ENCODE measurements at regions not wholly inside any gene's neighbourhood (a gene's known extent, or its start where the extent isn't known, plus 50 kb on each side); places are given as distances from the start of the nearest gene placed in this dataset.
A peak's percentile ranks its signal among the peaks of the same experiment; 100 is the strongest.

DNA sequence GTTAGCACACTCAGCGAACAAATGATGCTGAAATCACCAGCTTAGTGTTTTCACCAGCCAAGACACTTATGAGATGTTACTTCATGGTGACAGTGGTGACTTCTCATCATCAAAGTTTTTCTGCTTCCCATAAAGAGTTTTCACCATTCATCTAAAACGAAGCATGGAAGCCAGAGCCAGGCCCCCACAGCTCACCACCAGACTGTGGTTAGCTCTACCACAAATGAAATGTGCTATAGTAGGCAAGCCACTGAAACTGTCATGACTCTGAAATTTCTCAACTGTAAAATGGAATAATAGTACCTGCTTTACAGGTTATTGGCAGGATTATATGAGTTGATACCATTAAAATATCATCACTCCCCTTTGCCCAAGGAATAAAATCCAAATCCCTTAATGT, 56.4 kb upstream of the HHIP start:
- Histone ChIP-seq H3K27me3 (ENCODE audit: insufficient read depth, low read depth) (no peaks in the 10 kb centered on the region), H3K36me3 (ENCODE audit: insufficient read depth) (no peaks in the 10 kb centered on the region), H3K4me3 (IDR thresholded peaks at IDR 0.05; ENCODE audit: insufficient read depth, low read depth, low read length) (no peak overlapping the region), H3K27ac (peak overlapping the region; percentile 50; the same call in 1 of the 2 replicates), H3K4me1 (ENCODE audit: low read depth, poor library complexity, severe bottlenecking) (peaks cover 49% of the 10 kb centered on the region), H4K20me1 (ENCODE audit: insufficient read depth) (no peaks in the 10 kb centered on the region), H3K4me2 (peak overlapping the region; percentile 87), H3K79me2 (ENCODE audit: insufficient read depth, low read depth) (no peaks in the 10 kb centered on the region), H2AFZ (ENCODE audit: low read depth) (peak overlapping the region; percentile 23; the same call in 1 of the 2 replicates), H3K9ac (no peak overlapping the region)
- TF ChIP-seq CTCF (conservative IDR thresholded peaks at IDR 0.05; ENCODE audit: low read depth, low read length): no peak

DNA sequence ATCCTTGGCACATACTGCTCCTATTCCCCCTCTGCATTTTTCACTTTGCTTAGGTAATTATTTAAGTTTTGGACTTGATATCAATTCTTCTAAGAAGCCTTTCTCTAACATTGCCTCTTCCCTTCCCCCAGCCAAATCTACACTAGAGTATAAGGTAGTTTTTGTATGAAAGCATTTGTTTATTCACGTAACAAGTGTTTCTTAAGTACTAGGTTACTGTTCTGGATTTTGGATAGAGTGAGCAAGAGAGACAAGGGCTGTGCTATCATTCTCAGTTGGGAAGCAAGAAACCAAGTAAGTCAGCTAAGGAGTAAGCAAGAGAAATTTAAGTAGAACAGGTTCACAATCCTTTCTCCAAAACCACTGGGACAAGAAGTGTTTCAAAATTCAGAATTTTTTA, 55.9 kb upstream of the HHIP start:
- Histone ChIP-seq H3K27me3 (ENCODE audit: insufficient read depth, low read depth) (no peaks in the 10 kb centered on the region), H2AFZ (ENCODE audit: low read depth) (no peak overlapping the region), H4K20me1 (ENCODE audit: insufficient read depth) (no peaks in the 10 kb centered on the region), H3K4me2 (peak overlapping the region; percentile 87), H3K4me3 (IDR thresholded peaks at IDR 0.05; ENCODE audit: insufficient read depth, low read depth, low read length) (no peak overlapping the region), H3K9ac (no peak overlapping the region), H3K4me1 (ENCODE audit: low read depth, poor library complexity, severe bottlenecking) (peaks cover 49% of the 10 kb centered on the region), H3K79me2 (ENCODE audit: insufficient read depth, low read depth) (no peaks in the 10 kb centered on the region), H3K27ac (peak overlapping the region; percentile 50; the same call in 1 of the 2 replicates), H3K36me3 (ENCODE audit: insufficient read depth) (no peaks in the 10 kb centered on the region)
- no peak for TF ChIP-seq CTCF (conservative IDR thresholded peaks at IDR 0.05; ENCODE audit: low read depth, low read length)

DNA sequence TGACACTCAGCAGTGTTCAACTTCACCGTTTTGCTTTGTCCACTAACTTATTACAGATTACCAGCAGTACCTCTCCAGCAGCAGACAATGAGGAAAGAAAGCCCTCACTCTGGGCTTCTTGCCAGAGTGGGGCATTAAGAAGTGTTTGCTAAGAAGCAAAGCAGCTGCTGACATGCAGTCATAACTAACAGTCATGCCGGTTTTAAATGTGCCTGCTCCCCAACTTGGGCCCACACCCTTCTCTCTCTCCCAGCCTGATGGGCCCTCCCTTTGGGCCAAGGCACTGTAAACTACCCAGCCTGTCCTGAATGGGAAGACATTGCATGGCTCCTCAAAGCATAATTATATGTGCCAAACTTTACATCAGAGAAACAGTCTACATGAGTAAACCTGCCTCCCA, 54.6 kb upstream of the HHIP start:
- H3K4me2 ChIP-seq: peak overlapping the region; percentile 87
- TF ChIP-seq CTCF (conservative IDR thresholded peaks at IDR 0.05; ENCODE audit: low read depth, low read length): no peak
- H3K4me3 ChIP-seq (IDR thresholded peaks at IDR 0.05; ENCODE audit: insufficient read depth, low read depth, low read length): no peak overlapping the region
- peak overlapping the region; percentile 36 for H3K9ac ChIP-seq
- H3K27ac ChIP-seq: peak overlapping the region; percentile 71
- peaks cover 49% of the 10 kb centered on the region for H3K4me1 ChIP-seq (ENCODE audit: low read depth, poor library complexity, severe bottlenecking)
- H4K20me1 ChIP-seq (ENCODE audit: insufficient read depth): no peaks in the 10 kb centered on the region
- H3K27me3 ChIP-seq (ENCODE audit: insufficient read depth, low read depth): no peaks in the 10 kb centered on the region
- peak overlapping the region; percentile 83 for H2AFZ ChIP-seq (ENCODE audit: low read depth)
- H3K79me2 ChIP-seq (ENCODE audit: insufficient read depth, low read depth): no peaks in the 10 kb centered on the region
- no peaks in the 10 kb centered on the region for H3K36me3 ChIP-seq (ENCODE audit: insufficient read depth)

GRCh38 chr4:144592264-144592663, 53.7 kb upstream of the HHIP start:
- H3K4me3 ChIP-seq (IDR thresholded peaks at IDR 0.05; ENCODE audit: insufficient read depth, low read depth, low read length): no peak overlapping the region
- TF ChIP-seq CTCF (conservative IDR thresholded peaks at IDR 0.05; ENCODE audit: low read depth, low read length): no peak
- no peaks in the 10 kb centered on the region for H3K36me3 ChIP-seq (ENCODE audit: insufficient read depth)
- H3K27ac ChIP-seq: peak overlapping the region; percentile 71; the same call in 1 of the 2 replicates
- H3K9ac ChIP-seq: no peak overlapping the region; the same call in 1 of the 2 replicates
- peaks cover 49% of the 10 kb centered on the region for H3K4me1 ChIP-seq (ENCODE audit: low read depth, poor library complexity, severe bottlenecking)
- H3K27me3 ChIP-seq (ENCODE audit: insufficient read depth, low read depth): no peaks in the 10 kb centered on the region
- no peaks in the 10 kb centered on the region for H4K20me1 ChIP-seq (ENCODE audit: insufficient read depth)
- H3K79me2 ChIP-seq (ENCODE audit: insufficient read depth, low read depth): no peaks in the 10 kb centered on the region
- H2AFZ ChIP-seq (ENCODE audit: low read depth): peak overlapping the region; percentile 83; the same call in 1 of the 2 replicates
- peak overlapping the region; percentile 87 for H3K4me2 ChIP-seq
